Keratinocyte (primary cell): ENCODE measurements at regions not wholly inside any gene's neighbourhood (a gene's known extent, or its start where the extent isn't known, plus 50 kb on each side); places are given as distances from the start of the nearest gene placed in this dataset.

Experiments used
- EZH2 ChIP-seq: IDR thresholded peaks from one replicate; pipeline ENCODE4 v1.6.1; 2012; ENCODE audit warnings: inconsistent platforms, mild to moderate bottlenecking, low read length, moderate library complexity
- TF ChIP-seq, protein P1 (sequence below), 3 experiments: IDR thresholded peaks in 1 of 3; conservative IDR thresholded peaks in 1 of 3; optimal IDR thresholded peaks in 1 of 3; 2 replicates in 2 of 3; 3 replicates in 1 of 3; pipeline versions ENCODE3 to v1.5.1; 2011; ENCODE audit warnings: low read length in 3 of 3, mild to moderate bottlenecking in 3 of 3, moderate library complexity in 2 of 3, control low read depth in 1 of 3, inconsistent platforms in 1 of 3; ENCODE audit not compliant: insufficient read depth in 2 of 3; ENCODE audit errors: extremely low read depth in 1 of 3

DNA sequence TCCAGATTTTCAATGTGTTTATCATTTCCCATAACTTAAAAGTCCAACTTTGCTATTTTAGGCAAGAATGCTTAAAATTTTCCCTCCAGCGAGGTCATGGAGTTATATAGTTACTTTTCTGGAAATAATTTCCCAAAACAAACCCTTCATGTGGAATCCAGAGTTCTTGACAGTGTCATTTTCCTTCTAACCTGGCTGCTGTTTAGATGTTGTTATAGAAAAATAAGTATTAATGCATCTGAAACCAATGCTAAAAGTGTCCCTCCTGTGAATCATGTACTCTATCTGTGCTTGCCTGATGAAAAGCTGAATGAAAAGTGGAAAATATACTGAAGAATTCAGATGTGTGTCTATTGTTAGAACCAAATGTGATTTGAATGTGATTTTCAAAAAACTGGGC, 245.3 kb upstream of the HSF2 start:
- TF ChIP-seq, protein P1, sequence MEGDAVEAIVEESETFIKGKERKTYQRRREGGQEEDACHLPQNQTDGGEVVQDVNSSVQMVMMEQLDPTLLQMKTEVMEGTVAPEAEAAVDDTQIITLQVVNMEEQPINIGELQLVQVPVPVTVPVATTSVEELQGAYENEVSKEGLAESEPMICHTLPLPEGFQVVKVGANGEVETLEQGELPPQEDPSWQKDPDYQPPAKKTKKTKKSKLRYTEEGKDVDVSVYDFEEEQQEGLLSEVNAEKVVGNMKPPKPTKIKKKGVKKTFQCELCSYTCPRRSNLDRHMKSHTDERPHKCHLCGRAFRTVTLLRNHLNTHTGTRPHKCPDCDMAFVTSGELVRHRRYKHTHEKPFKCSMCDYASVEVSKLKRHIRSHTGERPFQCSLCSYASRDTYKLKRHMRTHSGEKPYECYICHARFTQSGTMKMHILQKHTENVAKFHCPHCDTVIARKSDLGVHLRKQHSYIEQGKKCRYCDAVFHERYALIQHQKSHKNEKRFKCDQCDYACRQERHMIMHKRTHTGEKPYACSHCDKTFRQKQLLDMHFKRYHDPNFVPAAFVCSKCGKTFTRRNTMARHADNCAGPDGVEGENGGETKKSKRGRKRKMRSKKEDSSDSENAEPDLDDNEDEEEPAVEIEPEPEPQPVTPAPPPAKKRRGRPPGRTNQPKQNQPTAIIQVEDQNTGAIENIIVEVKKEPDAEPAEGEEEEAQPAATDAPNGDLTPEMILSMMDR (optimal IDR thresholded peaks at IDR 0.05 in 1 of 3, IDR thresholded peaks at IDR 0.05 in 1 of 3, conservative IDR thresholded peaks at IDR 0.05 in 1 of 3; ENCODE audit: extremely low read depth in 1 of 3, insufficient read depth in 2 of 3, low read length in 3 of 3) = no peak
- no peak for TF ChIP-seq EZH2
